Progenitor cell of endocrine pancreas (in vitro differentiated cells): ENCODE measurements at regions not wholly inside any gene's neighbourhood (a gene's known extent, or its start where the extent isn't known, plus 50 kb on each side); places are given as distances from the start of the nearest gene placed in this dataset.

Experiments used
- DNase-seq: peaks from one replicate; pipeline ENCODE4 v3.0.0; 2021; ENCODE audit warnings: low spot score; ENCODE audit not compliant: unreplicated experiment
- H3K27ac Mint-ChIP-seq: 2 replicates; pipeline ENCODE4 v1.8.0; 2021; ENCODE audit warnings: mild to moderate bottlenecking, moderate library complexity, mixed read lengths
- H3K27me3 Mint-ChIP-seq: 2 replicates; pipeline ENCODE4 v1.8.0; 2021; ENCODE audit warnings: mixed read lengths
- H3K36me3 Mint-ChIP-seq: 2 replicates; pipeline ENCODE4 v1.8.0; 2022; ENCODE audit warnings: mixed read lengths; ENCODE audit not compliant: insufficient read depth
- H3K4me1 Mint-ChIP-seq: 2 replicates; pipeline ENCODE4 v1.8.0; 2021; ENCODE audit warnings: low read depth, mixed read lengths
- H3K4me3 Mint-ChIP-seq: 2 replicates; pipeline ENCODE4 v1.8.0; 2021; ENCODE audit warnings: low read depth, mild to moderate bottlenecking, moderate library complexity, mixed read lengths
- H3K9me3 Mint-ChIP-seq: 2 replicates; pipeline ENCODE4 v1.8.0; 2021; ENCODE audit warnings: low read depth, mixed read lengths
- CTCF ChIP-seq: fragments of 200-600 bp; sonication (generic); IDR thresholded peaks from one replicate; pipeline ENCODE4 v1.5.0; 2021; ENCODE audit warnings: antibody characterized with exemption, mild to moderate bottlenecking; ENCODE audit not compliant: unreplicated experiment

DNA sequence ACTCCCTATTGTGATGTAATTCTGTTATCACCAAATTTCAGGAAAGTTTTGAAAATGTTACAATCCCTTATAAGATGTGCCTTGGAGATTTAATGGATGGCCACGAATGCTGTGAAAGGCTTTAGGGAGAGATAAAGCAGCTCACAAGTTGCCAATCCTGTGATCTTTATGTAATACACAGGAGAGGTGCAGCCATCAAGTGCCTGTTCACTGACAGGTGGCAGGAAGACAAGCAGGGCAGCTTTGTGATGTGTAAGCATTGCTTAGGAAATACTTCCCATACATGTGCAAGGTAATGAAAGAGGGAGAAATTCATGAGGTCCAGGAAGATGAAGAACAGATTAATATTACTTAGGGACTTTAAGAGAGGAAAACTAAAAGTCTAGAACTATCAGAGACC is 628.8 kb downstream of the SLITRK6 start:
- no peak overlapping the region for H3K27ac Mint-ChIP-seq
- TF ChIP-seq CTCF = no peak
- no peaks in the 10 kb centered on the region for H3K27me3 Mint-ChIP-seq
- H3K4me1 Mint-ChIP-seq = no peaks in the 10 kb centered on the region
- H3K9me3 Mint-ChIP-seq = no peaks in the 10 kb centered on the region
- H3K4me3 Mint-ChIP-seq = no peak overlapping the region
- no peaks in the 10 kb centered on the region for H3K36me3 Mint-ChIP-seq
- DNase-seq = no peak

DNA sequence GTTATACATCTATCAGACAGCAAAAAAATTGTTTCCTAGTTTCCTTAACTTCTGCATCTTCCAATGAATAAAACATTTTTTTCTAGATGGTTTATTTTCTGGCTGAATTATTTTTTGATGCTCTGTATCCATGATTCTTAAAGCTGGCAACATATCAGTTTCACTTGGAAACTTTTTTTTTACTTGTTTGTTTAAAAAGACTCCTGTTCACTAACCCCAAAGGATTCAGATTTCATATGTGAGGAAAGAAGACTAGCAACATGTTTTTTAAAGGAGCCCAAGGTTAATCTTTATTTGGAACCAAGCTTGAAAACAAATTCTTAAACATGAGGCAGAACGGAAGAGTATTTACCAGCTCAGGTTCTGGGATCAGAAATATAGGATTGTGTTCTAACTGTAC is 632.3 kb downstream of the SLITRK6 start:
- TF ChIP-seq CTCF = no peak
- no peak for DNase-seq
- peaks cover 13% of the 10 kb centered on the region for H3K9me3 Mint-ChIP-seq
- H3K27me3 Mint-ChIP-seq = no peaks in the 10 kb centered on the region
- no peak overlapping the region for H3K27ac Mint-ChIP-seq
- H3K4me3 Mint-ChIP-seq = no peak overlapping the region
- no peaks in the 10 kb centered on the region for H3K4me1 Mint-ChIP-seq
- no peaks in the 10 kb centered on the region for H3K36me3 Mint-ChIP-seq

- peaks cover 17% of the 10 kb centered on the region for H3K9me3 Mint-ChIP-seq
- no peaks in the 10 kb centered on the region for H3K36me3 Mint-ChIP-seq
- H3K27ac Mint-ChIP-seq = no peak overlapping the region
- DNase-seq = no peak
- no peaks in the 10 kb centered on the region for H3K4me1 Mint-ChIP-seq
- TF ChIP-seq CTCF = no peak
- H3K4me3 Mint-ChIP-seq = no peak overlapping the region
- H3K27me3 Mint-ChIP-seq = no peaks in the 10 kb centered on the region
Measured at GRCh38 chr13:85163063-85163462, 636.2 kb downstream of the SLITRK6 start.

DNA sequence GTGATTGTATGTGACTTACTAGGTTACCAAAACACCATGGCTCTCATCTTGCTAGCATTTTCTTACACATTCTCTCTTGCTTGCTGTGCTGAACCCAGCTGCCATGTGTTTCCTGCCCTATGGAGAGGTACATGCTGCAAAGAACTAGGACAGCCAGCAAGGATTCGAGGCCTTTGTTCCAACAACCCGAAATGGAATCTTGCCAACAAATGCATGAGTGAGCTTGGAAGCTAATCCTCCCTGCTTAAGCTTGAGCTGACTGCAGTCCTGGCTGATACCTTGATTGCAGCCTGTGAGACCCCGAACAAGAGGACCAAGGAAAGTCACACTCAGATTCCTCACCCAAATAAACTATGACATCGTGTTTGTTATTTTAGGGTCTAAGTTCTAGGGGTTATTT is 651.2 kb downstream of the SLITRK6 start:
- Mint-ChIP-seq H3K36me3 (no peaks in the 10 kb centered on the region), H3K4me1 (no peaks in the 10 kb centered on the region), H3K9me3 (no peaks in the 10 kb centered on the region), H3K4me3 (no peak overlapping the region), H3K27ac (no peak overlapping the region), H3K27me3 (no peaks in the 10 kb centered on the region)
- DNase-seq = no peak
- TF ChIP-seq CTCF = no peak

GRCh38 chr13:85142351-85142927 is 656.8 kb downstream of the SLITRK6 start:
- no peak for DNase-seq
- Mint-ChIP-seq H3K4me1 (no peaks in the 10 kb centered on the region), H3K4me3 (no peak overlapping the region), H3K27ac (no peak overlapping the region), H3K36me3 (no peaks in the 10 kb centered on the region), H3K9me3 (no peaks in the 10 kb centered on the region), H3K27me3 (no peaks in the 10 kb centered on the region)
- no peak for TF ChIP-seq CTCF
